HL-60 (cell line): ENCODE measurements at regions not wholly inside any gene's neighbourhood (a gene's known extent, or its start where the extent isn't known, plus 50 kb on each side); places are given as distances from the start of the nearest gene placed in this dataset.

Experiments used
- DNase-seq, 2 experiments: peaks; one replicate each; pipeline ENCODE4 v3.0.0-alpha.2; 2010 to 2020; ENCODE audit warnings: low read depth in 1 of 2, low spot score in 1 of 2
- H3K27ac ChIP-seq: fragments of 250-450 bp; sonication (Bioruptor Pico); replicated peaks from 2 replicates; pipeline ENCODE4 v1.5.1; 2020; ENCODE audit warnings: mild to moderate bottlenecking, moderate library complexity
- H3K27me3 ChIP-seq: fragments of 250-450 bp; sonication (Bioruptor Pico); 2 replicates; pipeline ENCODE4 v1.5.1; 2021; ENCODE audit warnings: mild to moderate bottlenecking, moderate library complexity; ENCODE audit not compliant: insufficient read depth, poor library complexity, severe bottlenecking
- H3K4me3 ChIP-seq: replicated peaks from 2 replicates; pipeline ENCODE4 v1.5.1; 2011; ENCODE audit warnings: mild to moderate bottlenecking, control low read depth, low read length; ENCODE audit not compliant: insufficient read depth
- CTCF ChIP-seq: IDR thresholded peaks from one replicate; pipeline ENCODE4 v1.5.1; 2011; ENCODE audit warnings: low read length, control low read depth, inconsistent platforms; ENCODE audit not compliant: insufficient read depth
- GABPA ChIP-seq: IDR thresholded peaks from 2 replicates; pipeline ENCODE4 v1.6.1; 2012; ENCODE audit warnings: low read depth
- POLR2AphosphoS5 ChIP-seq: IDR thresholded peaks from 2 replicates; pipeline ENCODE4 v1.6.1; 2012; ENCODE audit warnings: low read depth
- SPI1 ChIP-seq: IDR thresholded peaks from 2 replicates; pipeline ENCODE4 v1.6.1; 2012; ENCODE audit warnings: low read depth, mild to moderate bottlenecking, borderline replicate concordance
- TF ChIP-seq, protein P1 (sequence below): IDR thresholded peaks from 2 replicates; pipeline ENCODE4 v1.6.1; 2012; ENCODE audit warnings: low read depth; ENCODE audit not compliant: insufficient replicate concordance

GRCh38 chr2:195026261-195026660 is 630.8 kb upstream of the SLC39A10 start:
- no peak overlapping the region for H3K4me3 ChIP-seq
- no peak for TF ChIP-seq SPI1
- no peak for TF ChIP-seq GABPA
- TF ChIP-seq CTCF = no peak
- TF ChIP-seq POLR2AphosphoS5 = no peak
- TF ChIP-seq, protein P1, sequence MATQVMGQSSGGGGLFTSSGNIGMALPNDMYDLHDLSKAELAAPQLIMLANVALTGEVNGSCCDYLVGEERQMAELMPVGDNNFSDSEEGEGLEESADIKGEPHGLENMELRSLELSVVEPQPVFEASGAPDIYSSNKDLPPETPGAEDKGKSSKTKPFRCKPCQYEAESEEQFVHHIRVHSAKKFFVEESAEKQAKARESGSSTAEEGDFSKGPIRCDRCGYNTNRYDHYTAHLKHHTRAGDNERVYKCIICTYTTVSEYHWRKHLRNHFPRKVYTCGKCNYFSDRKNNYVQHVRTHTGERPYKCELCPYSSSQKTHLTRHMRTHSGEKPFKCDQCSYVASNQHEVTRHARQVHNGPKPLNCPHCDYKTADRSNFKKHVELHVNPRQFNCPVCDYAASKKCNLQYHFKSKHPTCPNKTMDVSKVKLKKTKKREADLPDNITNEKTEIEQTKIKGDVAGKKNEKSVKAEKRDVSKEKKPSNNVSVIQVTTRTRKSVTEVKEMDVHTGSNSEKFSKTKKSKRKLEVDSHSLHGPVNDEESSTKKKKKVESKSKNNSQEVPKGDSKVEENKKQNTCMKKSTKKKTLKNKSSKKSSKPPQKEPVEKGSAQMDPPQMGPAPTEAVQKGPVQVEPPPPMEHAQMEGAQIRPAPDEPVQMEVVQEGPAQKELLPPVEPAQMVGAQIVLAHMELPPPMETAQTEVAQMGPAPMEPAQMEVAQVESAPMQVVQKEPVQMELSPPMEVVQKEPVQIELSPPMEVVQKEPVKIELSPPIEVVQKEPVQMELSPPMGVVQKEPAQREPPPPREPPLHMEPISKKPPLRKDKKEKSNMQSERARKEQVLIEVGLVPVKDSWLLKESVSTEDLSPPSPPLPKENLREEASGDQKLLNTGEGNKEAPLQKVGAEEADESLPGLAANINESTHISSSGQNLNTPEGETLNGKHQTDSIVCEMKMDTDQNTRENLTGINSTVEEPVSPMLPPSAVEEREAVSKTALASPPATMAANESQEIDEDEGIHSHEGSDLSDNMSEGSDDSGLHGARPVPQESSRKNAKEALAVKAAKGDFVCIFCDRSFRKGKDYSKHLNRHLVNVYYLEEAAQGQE = no peak
- no peak for DNase-seq
- no peaks in the 10 kb centered on the region for H3K27me3 ChIP-seq
- no peak overlapping the region for H3K27ac ChIP-seq

DNA sequence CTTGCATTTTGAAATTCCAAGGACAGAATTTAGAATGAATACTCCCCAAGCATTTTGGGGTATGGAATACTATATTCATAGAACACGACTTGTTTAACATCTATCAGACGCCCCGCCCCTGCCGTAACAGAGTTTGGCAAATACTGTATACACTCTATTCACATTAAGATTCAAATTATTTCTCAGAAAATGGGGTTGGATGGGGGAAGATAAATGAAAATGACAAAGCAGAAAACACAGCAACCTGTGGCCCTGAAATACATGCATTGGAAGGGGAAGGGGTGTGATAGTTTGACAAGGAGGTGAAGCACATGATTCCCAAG is 634.6 kb upstream of the SLC39A10 start:
- no peak overlapping the region for H3K4me3 ChIP-seq
- no peak for DNase-seq
- TF ChIP-seq SPI1 = no peak
- TF ChIP-seq CTCF = no peak
- no peak for TF ChIP-seq GABPA
- TF ChIP-seq, protein P1 = no peak
- no peak for TF ChIP-seq POLR2AphosphoS5
- no peaks in the 10 kb centered on the region for H3K27me3 ChIP-seq
- no peak overlapping the region for H3K27ac ChIP-seq

GRCh38 chr2:195021711-195022507 is 635.1 kb upstream of the SLC39A10 start:
- Histone ChIP-seq H3K4me3 (no peak overlapping the region), H3K27ac (no peak overlapping the region), H3K27me3 (no peaks in the 10 kb centered on the region)
- TF ChIP-seq, protein P1 = no peak
- no peak for TF ChIP-seq GABPA
- no peak for TF ChIP-seq CTCF
- no peak for TF ChIP-seq POLR2AphosphoS5
- no peak for TF ChIP-seq SPI1
- no peak for DNase-seq
